GM12892 (cell line): ENCODE measurements at regions not wholly inside any gene's neighbourhood (a gene's known extent, or its start where the extent isn't known, plus 50 kb on each side); places are given as distances from the start of the nearest gene placed in this dataset.

Experiments used
- DNase-seq: peaks from one replicate; pipeline ENCODE4 v3.0.0; 2011; ENCODE audit not compliant: insufficient read length
- FAIRE-seq: peaks from 2 replicates; lab custom pipeline; 2011; peaks lifted over from hg19 to GRCh38; lab: Jason Lieb, UNC
- POLR2A ChIP-seq: IDR thresholded peaks from 2 replicates; pipeline ENCODE4 v1.6.1; 2011; ENCODE audit warnings: low read depth, low read length, control low read depth
- POLR2AphosphoS5 ChIP-seq: IDR thresholded peaks from 2 replicates; pipeline ENCODE4 v1.6.1; 2011; ENCODE audit warnings: low read depth, low read length, control low read depth
- TAF1 ChIP-seq: IDR thresholded peaks from 2 replicates; pipeline ENCODE4 v1.6.1; 2011; ENCODE audit warnings: low read depth, mild to moderate bottlenecking, control low read depth, low read length, borderline replicate concordance

DNA sequence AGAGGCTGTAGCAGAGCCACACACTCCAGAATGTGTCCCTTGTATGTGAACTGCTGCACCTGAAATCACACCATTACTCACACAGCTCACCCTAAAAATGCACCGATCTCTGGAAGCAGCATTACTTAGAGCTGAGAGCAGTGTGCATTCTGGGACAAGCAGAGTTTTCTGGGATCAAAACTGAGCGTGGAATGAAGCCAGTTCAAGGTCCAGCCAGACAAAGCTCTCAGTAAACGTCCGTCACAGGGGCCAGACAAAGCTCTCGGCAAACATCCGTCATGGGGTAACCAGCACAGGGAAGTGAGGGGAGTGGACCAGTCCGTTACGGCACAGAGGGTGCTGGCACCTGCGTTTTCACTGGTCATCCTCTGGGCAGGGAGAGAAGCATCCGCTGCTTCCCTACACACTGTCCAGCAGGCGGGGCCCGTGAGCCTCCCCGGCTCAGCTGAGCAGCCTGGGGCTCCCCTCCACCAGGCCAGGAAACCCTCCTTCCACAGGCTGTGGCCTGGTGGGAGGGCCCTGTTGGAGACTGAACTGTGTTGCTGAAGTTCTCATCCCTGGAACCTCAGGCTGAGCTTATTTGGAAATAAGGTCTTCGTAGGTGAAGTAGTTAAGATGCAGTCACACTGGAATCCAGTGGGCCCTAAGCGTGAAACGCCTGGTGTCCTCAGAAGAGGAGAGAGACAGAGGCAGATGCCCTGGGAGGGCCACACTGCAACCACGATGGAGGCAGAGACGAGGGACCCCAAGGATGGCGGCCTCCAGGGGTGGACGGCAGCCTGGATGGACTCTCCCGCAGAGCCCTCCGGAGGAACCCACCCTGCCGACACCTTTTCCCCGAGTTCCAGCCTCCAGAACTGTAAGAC, 883.9 kb downstream of the BRD1 start:
- no peak for TF ChIP-seq POLR2AphosphoS5
- no peak for TF ChIP-seq POLR2A
- TF ChIP-seq TAF1 = no peak
- no peak for FAIRE-seq
- no peak for DNase-seq

DNA sequence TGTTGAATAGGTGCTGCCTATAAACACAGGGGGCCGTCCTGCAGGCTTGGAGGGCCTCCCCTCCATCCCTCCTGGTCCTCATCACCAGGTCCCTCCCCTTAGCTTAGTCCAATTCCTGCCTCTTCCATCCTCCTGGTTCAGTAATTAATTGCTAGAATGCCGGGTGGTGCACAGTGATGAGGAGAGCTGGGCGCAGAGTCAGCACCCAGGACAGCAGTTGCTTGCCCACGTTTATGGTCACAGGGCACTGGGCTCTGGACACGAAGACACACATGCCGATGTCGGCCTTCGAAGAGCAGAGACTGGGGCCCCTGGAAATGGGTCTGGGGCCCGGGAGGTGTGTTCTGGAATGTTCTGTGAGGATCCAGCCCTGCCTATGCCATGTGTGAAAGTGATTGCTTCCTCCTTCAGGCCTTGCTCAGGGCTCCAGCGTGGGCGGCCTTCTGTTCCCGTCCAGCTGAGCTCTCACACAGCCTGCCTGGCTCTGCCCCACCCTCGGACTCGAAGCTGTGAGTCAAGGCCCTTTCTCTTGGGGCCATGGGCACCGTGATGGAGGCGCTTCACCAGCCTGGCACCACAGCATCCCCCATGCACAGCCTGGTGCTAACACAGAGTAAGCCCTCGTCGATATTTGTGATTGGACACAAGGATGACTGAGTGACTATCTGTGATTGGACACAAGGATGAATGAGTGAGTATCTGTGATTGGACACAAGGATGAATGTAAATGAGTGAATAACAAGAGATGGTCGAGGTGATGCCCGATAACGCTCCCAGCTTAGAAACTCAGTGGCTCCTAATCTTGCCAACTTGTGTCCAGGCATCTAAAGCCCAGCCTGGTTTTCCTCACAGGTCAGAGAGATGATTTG, 884.7 kb downstream of the BRD1 start:
- FAIRE-seq = no peak
- DNase-seq = no peak
- TF ChIP-seq TAF1 (no peak), POLR2AphosphoS5 (no peak), POLR2A (no peak)

DNA sequence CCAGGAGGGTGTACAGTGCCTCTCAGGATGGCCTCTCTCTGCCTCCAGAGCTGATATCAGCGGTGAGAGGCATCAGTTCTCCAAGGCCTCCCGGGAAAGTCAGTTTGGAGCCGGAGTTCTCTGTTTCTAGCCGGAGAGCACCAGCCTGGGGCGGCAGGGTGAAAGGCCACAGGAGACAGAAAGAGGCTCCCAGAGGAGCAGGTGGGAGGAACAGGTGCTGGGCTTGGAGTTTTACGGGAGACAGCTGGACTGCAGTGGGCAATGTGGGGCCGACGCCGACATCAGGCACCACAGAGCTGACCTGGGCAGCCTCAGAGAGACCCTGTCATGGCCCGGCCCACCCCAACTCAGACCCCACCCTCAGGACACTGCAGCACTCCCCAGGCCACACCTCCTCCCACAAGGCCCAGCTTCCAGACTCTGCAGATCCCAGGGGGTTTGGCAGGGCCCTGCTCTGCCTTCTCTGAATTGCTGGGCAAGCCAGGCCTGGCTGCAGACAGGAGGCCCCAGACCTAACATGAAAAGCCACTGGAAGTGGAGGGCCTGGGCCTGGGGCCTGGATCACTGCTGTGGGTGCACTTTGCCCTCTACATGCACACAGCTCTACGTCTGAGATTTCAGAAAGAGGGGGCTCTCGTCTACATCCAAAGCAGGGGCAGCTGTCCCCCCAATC, 885.6 kb downstream of the BRD1 start:
- DNase-seq (no peak), FAIRE-seq (no peak)
- TF ChIP-seq TAF1 = no peak
- TF ChIP-seq POLR2AphosphoS5 = no peak
- no peak for TF ChIP-seq POLR2A

DNA sequence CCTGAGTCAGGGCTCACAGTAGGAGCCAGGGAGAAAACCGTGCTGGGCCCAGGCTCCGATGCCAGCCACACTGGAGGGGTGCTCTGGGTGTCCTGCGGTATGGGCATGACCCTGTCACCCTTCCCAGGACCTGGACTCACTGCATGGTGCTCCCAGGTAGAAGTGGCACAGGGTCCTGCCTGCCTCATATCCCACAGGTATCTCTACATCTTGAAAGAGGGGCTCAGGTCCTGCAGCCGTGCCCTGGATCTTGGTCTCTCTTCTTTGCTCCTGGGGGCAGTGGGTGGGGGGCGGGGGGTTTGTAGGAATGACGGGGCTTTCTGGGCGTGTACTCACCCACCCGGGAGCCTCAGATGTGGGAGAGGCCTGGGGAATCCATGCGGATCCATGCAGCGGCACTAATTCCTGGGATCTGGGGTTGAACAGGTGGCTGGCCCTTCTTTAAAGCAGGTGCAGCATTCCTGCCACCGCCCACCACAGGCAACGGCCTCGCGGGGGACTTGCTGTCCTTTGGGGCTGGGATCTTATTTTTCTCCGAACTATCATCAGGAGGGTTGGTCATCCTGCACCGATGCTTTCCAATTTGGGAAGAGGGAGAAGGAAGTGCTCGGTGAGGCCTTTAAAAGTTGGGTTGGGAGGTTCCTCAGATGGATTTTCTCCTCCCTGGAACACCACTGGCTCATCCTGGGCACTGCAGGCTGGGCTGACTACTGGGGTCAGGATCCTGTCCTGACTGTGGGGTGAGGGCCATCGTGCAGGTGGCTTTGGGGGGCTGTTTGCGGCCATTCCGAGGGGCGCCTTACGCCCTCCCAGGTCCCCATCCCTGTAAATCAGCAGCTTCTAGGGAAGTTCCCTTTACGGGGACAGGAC, 886.4 kb downstream of the BRD1 start:
- DNase-seq (no peak), FAIRE-seq (no peak)
- no peak for TF ChIP-seq POLR2A
- TF ChIP-seq TAF1 = no peak
- TF ChIP-seq POLR2AphosphoS5 = no peak

DNA sequence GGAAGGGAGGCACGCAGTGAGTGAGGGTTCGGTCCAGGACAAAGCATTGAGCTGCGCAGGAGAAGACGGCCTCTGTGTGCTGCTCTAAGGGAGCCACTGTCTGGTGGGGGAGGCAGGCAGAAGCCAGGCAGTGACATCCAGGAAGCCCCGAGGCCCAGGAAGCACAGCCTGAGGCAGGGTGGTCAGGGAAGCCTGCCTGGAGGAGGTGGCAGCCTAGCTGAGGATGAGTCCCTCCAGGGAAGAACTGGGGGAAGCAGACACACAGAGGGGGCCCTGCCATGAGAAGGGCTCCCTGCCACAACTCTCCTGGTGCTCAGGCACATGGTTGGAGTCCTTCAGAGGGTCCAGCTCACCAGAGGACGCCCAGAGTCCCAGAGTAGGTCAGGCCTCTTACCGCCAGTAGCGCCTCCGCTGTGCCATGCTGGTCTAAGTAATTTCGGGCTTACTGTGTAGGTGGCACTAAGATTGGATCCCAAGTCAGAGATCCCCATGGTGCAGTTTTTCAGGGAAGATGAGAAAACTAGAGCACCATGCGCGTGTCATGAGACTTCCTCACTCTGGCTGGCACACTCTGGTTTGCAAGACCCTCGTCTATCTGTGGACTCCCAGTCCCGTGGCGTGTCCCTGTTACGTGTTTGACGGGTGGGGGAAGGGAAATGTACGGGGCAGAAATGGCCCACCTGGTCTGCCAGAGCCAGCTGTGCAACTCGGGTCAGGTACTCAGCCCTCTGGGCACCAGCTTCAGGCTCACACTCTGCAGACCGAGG, 887.2 kb downstream of the BRD1 start:
- DNase-seq (no peak), FAIRE-seq (no peak)
- no peak for TF ChIP-seq POLR2A
- no peak for TF ChIP-seq TAF1
- TF ChIP-seq POLR2AphosphoS5 = no peak

DNA sequence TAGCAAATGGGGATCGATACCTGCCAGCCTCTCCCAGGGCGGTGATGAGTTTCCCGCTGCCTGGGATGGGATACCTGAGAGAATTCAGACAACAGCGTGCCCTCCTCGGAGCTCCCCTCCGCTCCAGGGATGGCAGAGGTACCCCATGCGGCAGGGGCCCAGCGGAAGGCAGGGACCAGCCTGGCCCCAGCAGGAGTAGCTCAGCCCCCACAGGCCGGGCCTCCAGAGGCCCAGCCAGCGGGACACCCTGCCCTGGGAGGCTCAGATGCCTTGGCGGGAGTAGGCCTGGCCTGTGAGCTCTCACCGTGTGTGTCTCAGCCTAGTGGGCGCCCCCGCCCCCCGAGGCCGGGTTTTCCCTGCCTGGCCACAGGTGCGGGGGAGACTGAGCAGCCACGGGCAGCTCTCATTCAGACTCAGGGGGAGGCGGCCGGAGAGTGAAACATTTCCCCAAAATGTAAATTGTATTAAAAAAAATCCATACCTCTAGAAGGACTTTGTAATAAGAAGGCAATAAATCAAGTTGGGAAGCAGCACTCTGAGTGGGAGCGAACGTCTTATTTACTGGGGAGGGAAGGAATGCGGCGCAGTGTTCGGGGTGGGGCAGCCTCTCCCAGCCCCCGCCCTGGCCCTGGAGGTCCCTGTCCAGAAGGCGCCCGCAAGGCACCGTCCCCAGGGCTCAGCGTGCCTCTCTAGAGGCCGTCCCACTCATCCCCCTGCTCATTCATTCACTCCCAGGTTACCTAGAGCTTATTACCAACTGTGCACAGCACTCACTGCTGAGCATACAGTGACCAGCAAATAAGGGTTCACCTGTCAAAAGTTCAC, 888.0 kb downstream of the BRD1 start:
- DNase-seq = no peak
- FAIRE-seq = no peak
- TF ChIP-seq POLR2A (no peak), TAF1 (no peak)

DNA sequence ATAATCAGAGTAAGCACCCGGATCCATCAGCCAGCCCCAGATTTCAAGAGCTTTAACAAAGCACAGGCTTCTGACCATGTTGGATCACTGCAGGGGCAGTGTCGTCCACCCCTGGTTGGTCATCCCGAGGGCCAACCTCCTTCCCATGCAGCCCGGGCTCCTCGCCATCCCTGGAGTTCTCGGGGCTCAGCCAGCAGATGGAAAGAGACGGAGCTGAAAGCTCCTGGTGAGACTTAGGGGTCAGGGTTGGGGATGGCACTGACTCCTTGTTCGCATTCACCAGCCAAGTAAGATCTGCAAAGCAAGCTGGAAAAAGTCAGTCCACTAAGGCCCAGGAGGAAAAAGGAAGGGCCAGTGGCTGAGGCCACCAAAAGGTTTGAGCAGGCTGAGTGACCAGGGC, 888.9 kb downstream of the BRD1 start:
- no peak for FAIRE-seq
- DNase-seq = no peak
- TF ChIP-seq TAF1 = no peak

DNA sequence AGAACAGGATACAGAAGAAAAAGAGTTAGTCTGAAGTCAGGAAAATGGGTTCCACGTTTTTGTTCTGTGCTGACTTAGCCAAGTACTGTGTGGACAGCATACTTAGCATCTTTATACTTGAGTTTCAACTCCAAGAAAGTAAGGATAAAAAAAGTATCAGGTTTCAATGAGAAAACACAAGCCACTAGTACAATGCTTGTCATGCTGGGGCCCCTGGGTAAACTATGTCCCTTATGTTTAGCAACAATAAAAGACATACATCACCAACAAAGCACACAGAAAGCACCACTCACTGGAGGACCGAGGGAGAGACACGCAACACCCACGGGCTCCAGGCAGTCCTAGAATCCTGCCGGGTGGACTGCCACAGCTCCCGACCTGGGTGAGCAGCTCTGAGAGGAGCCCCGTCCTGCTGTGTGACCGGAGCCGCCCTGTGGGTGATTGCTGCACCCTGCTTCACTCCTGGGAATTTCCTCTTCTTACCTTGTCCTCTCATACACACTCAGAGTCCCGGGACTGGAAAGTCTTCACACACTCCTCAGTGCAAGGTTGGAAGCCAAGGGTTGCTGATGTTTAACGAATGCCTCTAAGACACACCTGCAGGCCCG, 890.5 kb downstream of the BRD1 start:
- DNase-seq = no peak
- no peak for TF ChIP-seq POLR2AphosphoS5
- TF ChIP-seq TAF1 = no peak
- no peak for TF ChIP-seq POLR2A
- no peak for FAIRE-seq

DNA sequence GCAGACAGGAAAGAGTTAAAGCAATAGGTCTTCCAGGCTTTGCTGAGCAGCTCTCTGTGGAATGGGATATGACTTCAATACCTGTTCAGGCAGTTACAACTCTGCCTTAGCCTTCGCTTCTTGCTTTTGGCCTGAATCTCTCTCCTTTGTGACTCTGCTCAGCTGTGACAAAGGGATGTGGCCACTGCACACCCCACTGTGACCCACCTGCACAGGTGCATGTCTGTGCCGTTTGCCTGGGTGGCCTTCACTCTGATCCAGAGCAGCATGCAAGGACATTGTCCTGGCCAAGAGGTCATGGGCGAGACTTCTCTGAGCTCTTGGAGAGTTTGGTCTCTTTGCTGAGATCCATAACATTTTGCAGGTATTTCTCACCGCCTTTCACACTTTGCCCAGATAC, 891.3 kb downstream of the BRD1 start:
- no peak for TF ChIP-seq TAF1
- TF ChIP-seq POLR2A = no peak
- no peak for TF ChIP-seq POLR2AphosphoS5
- no peak for FAIRE-seq
- no peak for DNase-seq
